ENCODE measurements at regions not wholly inside any gene's neighbourhood (a gene's known extent, or its start where the extent isn't known, plus 50 kb on each side); places are given as distances from the start of the nearest gene placed in this dataset.

GRCh38 chr3:27643355-27643754, 78.8 kb downstream of the EOMES start:
- TF ChIP-seq CTCF (IDR thresholded peaks at IDR 0.05 in 2 of 3, conservative IDR thresholded peaks at IDR 0.05 in 1 of 3; ENCODE audit: borderline replicate concordance in 1 of 3, insufficient read depth in 1 of 3, low read depth in 2 of 3, low read length in 2 of 3), result no peak
- no peak for TF ChIP-seq POLR2A (IDR thresholded peaks at IDR 0.05; ENCODE audit: borderline replicate concordance, extremely low read depth, insufficient read depth, insufficient read length)
- TF ChIP-seq YY1 (IDR thresholded peaks at IDR 0.05; ENCODE audit: extremely low read depth, insufficient replicate concordance, low read depth, low read length), result no peak
- no peak for TF ChIP-seq CEBPB (IDR thresholded peaks at IDR 0.05; ENCODE audit: low read depth)
- no peak for TF ChIP-seq ZFX (IDR thresholded peaks at IDR 0.05)
- no peak for TF ChIP-seq JUND (IDR thresholded peaks at IDR 0.05)
- TF ChIP-seq SRF (IDR thresholded peaks at IDR 0.05; ENCODE audit: low read depth), result no peak
- no peak for TF ChIP-seq EZH2phosphoT487 (IDR thresholded peaks at IDR 0.05; ENCODE audit: borderline replicate concordance)
- no peak for TF ChIP-seq RAD21 (IDR thresholded peaks at IDR 0.05; ENCODE audit: low read depth)
- no peak for TF ChIP-seq FOSL1 (IDR thresholded peaks at IDR 0.05; ENCODE audit: low read depth)
- TF ChIP-seq ZNF274 (IDR thresholded peaks at IDR 0.05; ENCODE audit: low read depth, low read length), result no peak
